G401 (cell line): ENCODE measurements at regions not wholly inside any gene's neighbourhood (a gene's known extent, or its start where the extent isn't known, plus 50 kb on each side); places are given as distances from the start of the nearest gene placed in this dataset.
A peak's percentile ranks its signal among the peaks of the same experiment; 100 is the strongest.
"Not testable (repeated sequence)": the region's sequence is repeated elsewhere in the genome, so short reads cannot be mapped to it uniquely, and the experiment has no call there.

Experiments
- DNase-seq: peaks from one replicate; pipeline ENCODE4 v3.0.0-alpha.2; 2015; ENCODE audit warnings: low spot score
- in situ Hi-C: cut with HindIII; loops from 2 replicates; pipeline ENCODE4 v1.10.0; 2016; ENCODE audit warnings: low sequenced_read_pairs, mixed read lengths

GRCh38 chr14:86091811-86092210 lies 561.9 kb downstream of the FLRT2 start:
- in situ Hi-C loops = no loop called here
- DNase-seq = no peak

- in situ Hi-C loops = no loop called here
- DNase-seq = no peak
Observed at GRCh38 chr14:86088156-86088555, 558.2 kb downstream of the FLRT2 start.

GRCh38 chr14:86087377-86087776 lies 557.4 kb downstream of the FLRT2 start:
- no peak for DNase-seq
- in situ Hi-C loops = no loop called here

- in situ Hi-C loops = no loop called here
- no peak for DNase-seq
Observed at GRCh38 chr14:86086962-86087361, 557.0 kb downstream of the FLRT2 start.

GRCh38 chr14:86084097-86084496 lies 554.2 kb downstream of the FLRT2 start:
- in situ Hi-C loops = no loop called here
- no peak for DNase-seq

- in situ Hi-C loops = no loop called here
- DNase-seq = no peak
Observed at GRCh38 chr14:86083616-86084015, 553.7 kb downstream of the FLRT2 start.

- in situ Hi-C loops = no loop called here
- DNase-seq = no peak
Observed at GRCh38 chr14:86072116-86072894, 542.4 kb downstream of the FLRT2 start.

GRCh38 chr14:86066651-86067050 lies 536.7 kb downstream of the FLRT2 start:
- in situ Hi-C loops = no loop called here
- DNase-seq = no peak

- DNase-seq = no peak
- in situ Hi-C loops = no loop called here
Observed at GRCh38 chr14:86065407-86065806, 535.5 kb downstream of the FLRT2 start.

GRCh38 chr14:86064595-86064994 lies 534.7 kb downstream of the FLRT2 start:
- DNase-seq, in situ Hi-C loops: not testable (repeated sequence)

GRCh38 chr14:86057018-86057667 lies 527.2 kb downstream of the FLRT2 start:
- in situ Hi-C loops = no loop called here
- peak; percentile 8 for DNase-seq

- in situ Hi-C loops = no loop called here
Observed at GRCh38 chr14:86055512-86056075, 525.6 kb downstream of the FLRT2 start.

GRCh38 chr14:86052868-86053267 lies 522.9 kb downstream of the FLRT2 start:
- in situ Hi-C loops = no loop called here

More at GRCh38 chr14:86055512-86056075, 525.6 kb downstream of the FLRT2 start:
- DNase-seq = no peak

GRCh38 chr14:86050757-86051156 lies 520.8 kb downstream of the FLRT2 start:
- in situ Hi-C loops = no loop called here
- no peak for DNase-seq

More at GRCh38 chr14:86052868-86053267, 522.9 kb downstream of the FLRT2 start:
- DNase-seq = no peak

- in situ Hi-C loops = no loop called here
- DNase-seq = no peak
Observed at GRCh38 chr14:86050072-86050683, 520.2 kb downstream of the FLRT2 start.

GRCh38 chr14:86039176-86039575 lies 509.2 kb downstream of the FLRT2 start:
- no peak for DNase-seq
- in situ Hi-C loops = no loop called here

GRCh38 chr14:86038387-86039042 lies 508.6 kb downstream of the FLRT2 start:
- no peak for DNase-seq
- in situ Hi-C loops = no loop called here

- in situ Hi-C loops = no loop called here
- DNase-seq = no peak
Observed at GRCh38 chr14:86035882-86036281, 505.9 kb downstream of the FLRT2 start.

GRCh38 chr14:86027990-86028389 lies 498.0 kb downstream of the FLRT2 start:
- in situ Hi-C loops = no loop called here
- no peak for DNase-seq

- in situ Hi-C loops = no loop called here
- DNase-seq = no peak
Observed at GRCh38 chr14:86027144-86027543, 497.2 kb downstream of the FLRT2 start.
